ENCODE measurements at regions not wholly inside any gene's neighbourhood (a gene's known extent, or its start where the extent isn't known, plus 50 kb on each side); places are given as distances from the start of the nearest gene placed in this dataset.
"Not testable (repeated sequence)": the region's sequence is repeated elsewhere in the genome, so short reads cannot be mapped to it uniquely, and the experiment has no call there.

- DNase-seq = not testable (repeated sequence)
Observed at GRCh38 chr1:96224229-96224628, 497.4 kb upstream of the PTBP2 start.

GRCh38 chr1:96233422-96233821 is 488.2 kb upstream of the PTBP2 start:
- no peak for DNase-seq

- peak; percentile 95 for DNase-seq
Observed at GRCh38 chr1:96234299-96234698, 487.3 kb upstream of the PTBP2 start.

- DNase-seq = peak; percentile 20
Observed at GRCh38 chr1:96236156-96236739, 485.3 kb upstream of the PTBP2 start.

GRCh38 chr1:96238426-96238825 is 483.2 kb upstream of the PTBP2 start:
- no peak for DNase-seq

- no peak for DNase-seq
Observed at GRCh38 chr1:96240438-96240837, 481.1 kb upstream of the PTBP2 start.

- no peak for DNase-seq
Observed at GRCh38 chr1:96253246-96254035, 468.1 kb upstream of the PTBP2 start.

GRCh38 chr1:96256130-96256790 is 465.3 kb upstream of the PTBP2 start:
- DNase-seq = no peak

DNA sequence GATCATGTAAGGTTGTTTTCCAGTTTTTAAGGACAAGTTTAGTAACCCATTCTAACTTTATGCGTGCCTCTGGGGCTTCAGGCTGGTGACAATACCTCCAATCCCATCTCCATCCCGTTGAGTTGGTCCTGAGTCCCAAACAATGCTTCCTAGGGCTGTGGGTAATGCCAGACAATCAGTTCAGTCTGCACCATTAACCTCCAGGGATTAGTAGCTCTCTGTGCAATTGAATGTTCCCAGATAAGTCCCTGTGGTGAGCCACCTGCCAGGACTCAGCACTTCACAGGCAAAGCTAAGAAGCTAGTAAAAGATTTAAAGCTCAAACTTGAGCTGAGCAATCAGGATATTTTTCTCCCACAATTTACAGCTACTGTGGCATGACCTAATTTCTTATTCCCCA is 462.2 kb upstream of the PTBP2 start:
- no peak for DNase-seq

DNA sequence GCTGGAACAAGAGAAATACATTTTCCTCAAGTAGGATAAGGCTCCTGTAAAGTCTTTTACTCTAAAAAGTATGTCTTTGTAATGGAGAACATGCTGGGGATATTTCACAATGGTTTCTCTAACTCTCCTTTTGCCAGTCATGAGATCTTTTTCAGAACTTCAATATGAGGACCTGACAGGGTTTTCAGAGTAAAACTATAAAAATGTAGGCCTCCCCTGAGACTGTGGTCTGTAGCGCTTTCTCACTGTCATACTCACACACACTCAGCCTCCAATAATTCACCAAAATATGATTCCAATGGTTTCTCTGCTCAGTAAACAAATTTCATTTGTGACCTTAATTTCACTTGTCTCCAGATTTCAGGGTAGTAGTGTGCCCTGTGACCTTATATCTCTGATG is 440.1 kb upstream of the PTBP2 start:
- DNase-seq = no peak

- DNase-seq = no peak
Observed at GRCh38 chr1:96290033-96290432, 431.6 kb upstream of the PTBP2 start.

- no peak for DNase-seq
Observed at GRCh38 chr1:96290801-96291200, 430.8 kb upstream of the PTBP2 start.

- DNase-seq = no peak
Observed at GRCh38 chr1:96291468-96291867, 430.1 kb upstream of the PTBP2 start.

- DNase-seq = no peak
Observed at GRCh38 chr1:96292141-96292540, 429.4 kb upstream of the PTBP2 start.

GRCh38 chr1:96296991-96297390 is 424.6 kb upstream of the PTBP2 start:
- no peak for DNase-seq

DNA sequence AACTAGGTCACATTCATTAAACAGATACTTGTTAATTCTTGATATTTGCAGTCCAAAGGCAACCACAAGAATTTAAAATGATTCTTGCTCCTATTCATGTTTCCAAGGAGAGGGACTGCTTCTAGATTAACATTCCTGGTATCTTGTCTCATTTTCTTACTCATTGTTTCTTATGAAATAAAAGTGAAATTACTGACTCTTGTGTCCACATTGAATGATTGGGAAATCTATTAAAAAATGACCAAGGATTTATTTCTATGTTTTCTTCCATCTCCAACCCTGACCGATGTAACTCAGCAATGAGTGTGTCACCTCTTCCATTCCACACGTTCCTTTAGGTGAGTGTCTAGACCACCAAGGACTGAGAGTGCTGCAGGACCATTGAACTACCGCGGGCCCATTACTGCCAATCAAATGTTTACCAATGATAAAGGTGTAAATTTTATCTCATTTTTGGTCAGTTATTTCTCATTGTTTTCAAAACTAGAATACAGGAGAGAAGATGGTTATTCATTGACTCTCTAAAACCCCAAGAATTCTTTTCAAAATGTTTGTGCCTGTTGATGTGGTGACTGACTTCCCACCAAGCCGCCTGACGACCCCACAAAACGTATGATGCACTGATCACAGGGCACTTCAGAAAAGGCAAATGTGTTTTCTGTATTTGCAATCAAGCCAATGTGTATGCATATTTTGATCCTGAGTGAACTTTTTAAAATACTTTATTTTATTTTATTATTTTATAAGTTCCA is 414.6 kb upstream of the PTBP2 start:
- no peak for DNase-seq

DNA sequence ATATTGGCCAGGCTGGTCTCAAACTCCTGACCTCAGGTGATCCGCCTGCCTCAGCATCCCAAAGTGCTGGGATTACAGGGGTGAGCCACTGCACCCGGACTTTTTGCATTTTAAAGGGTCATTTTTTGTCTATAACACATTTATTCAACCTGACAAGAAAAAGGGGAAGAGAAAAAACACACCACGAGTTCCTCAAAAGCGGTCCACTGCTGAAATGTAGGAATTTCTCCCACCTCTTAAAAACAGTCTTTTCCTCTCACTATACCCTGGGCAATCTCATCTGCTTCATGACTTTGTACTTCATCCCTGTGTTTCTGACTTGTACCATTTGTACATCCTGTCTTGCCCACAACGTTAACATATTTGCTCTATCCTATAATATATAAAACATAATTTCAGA is 413.3 kb upstream of the PTBP2 start:
- DNase-seq = no peak

DNA sequence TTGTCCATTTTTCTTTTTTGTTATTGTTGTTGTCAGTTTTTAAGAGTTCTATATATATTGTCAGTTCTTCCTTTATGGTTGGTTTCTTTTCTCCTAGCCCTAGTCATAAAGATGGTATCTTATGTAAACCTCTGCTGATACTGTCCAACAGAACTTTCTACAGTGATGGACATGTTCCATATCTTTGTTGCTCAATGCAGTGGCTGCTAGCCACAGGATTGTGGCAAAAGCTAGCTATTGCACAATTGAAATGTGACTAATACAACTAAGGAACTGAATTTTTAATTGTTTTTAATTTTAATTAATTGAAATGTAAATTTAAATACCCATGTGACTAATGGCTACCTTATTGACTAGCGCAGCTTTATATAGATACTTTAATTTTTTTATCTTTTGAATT is 411.8 kb upstream of the PTBP2 start:
- no peak for DNase-seq

- DNase-seq = no peak
Observed at GRCh38 chr1:96313216-96313615, 408.4 kb upstream of the PTBP2 start.

DNA sequence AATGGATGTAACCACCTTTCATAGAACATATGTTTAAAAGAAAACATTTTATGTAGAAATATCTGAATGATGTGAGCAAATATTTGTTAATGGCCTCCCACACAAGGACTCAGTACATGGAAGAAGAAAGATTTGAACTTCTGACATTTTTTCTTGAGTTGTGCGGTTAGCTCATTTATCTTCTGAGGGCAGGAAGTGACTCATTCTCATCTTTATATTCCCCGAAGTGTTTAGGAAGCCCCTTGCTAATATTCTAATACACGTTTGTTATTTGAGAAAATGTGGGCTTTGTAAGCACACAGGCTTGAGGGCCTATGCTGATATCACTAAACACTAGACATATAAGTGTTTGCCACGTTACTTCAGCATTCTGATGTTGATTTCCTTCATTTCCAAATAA is 392.5 kb upstream of the PTBP2 start:
- no peak for DNase-seq

DNA sequence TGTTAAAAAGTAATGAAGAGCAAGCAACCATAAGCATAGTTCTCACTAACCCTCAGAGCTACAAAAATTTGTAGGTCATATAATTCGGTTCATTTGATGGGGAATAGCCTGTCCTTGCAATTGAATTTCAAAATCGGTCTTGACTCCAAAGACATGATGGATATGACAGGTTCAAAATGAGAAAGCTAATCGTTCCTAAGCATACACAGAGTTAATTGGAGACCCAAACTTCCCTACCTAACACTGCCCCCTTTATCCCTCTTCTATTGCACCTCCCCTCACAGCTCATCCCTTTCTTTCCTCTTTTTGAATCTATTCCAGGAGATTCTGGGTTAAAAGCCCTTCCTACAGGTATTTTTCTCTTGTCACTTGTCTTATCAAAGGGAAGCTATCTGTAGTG is 390.0 kb upstream of the PTBP2 start:
- no peak for DNase-seq

DNA sequence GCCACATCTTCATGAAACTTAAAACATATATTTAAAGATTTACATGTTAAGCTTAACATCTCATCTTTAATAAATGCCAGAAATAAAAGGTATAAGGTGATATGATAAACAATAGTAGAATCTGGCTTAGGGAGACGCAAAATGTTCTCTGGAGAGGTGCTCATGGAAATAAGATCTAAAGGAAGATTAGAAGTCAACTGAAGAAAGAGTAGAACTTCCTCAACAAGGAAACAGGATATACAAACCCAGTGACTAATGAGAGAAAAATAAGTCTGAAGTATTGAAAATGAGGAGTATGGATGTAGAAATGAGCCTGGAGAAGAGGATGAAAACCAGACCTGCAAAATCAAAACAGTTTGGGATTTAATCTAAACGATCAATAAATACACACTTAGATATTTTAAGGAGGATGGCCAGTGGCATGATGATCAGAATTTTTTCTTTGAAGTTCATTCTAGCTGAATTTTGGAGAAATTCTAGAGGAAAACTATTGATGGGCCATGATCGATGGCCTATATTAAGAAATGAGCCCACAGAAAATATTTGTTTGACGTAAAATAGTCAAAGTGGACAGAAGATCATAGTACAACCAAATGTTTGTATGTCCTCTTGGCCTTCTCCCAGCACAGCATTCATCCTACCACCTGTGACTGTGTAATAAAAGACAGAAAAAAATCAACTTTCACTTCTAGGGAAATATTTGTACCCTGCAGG is 387.9 kb upstream of the PTBP2 start:
- no peak for DNase-seq

- DNase-seq = no peak
Observed at GRCh38 chr1:96334236-96334557, 387.4 kb upstream of the PTBP2 start.
